HepG2 (cell line): ENCODE measurements at regions not wholly inside any gene's neighbourhood (a gene's known extent, or its start where the extent isn't known, plus 50 kb on each side); places are given as distances from the start of the nearest gene placed in this dataset.

ENCODE experiments used
- CC2D1A ChIP-seq: sonication (generic); formaldehyde crosslinking; IDR thresholded peaks from 2 replicates; pipeline ENCODE4 v1.8.1; 2023; ENCODE audit warnings: mild to moderate bottlenecking, missing genetic modification reagents
- SP1 ChIP-seq, 2 experiments: fragments of 450-650 bp in 1 of 2; sonication (generic) in 1 of 2; formaldehyde crosslinking in 1 of 2; IDR thresholded peaks; 2 replicates each; pipeline versions ENCODE4 v1.4.0 to v1.6.1; 2016 to 2020; ENCODE audit warnings: missing genetic modification reagents in 1 of 2

GRCh38 chr11:88039476-88040147 is 135.6 kb downstream of the RAB38 start:
- no peak for TF ChIP-seq CC2D1A (CRISPR knock-in tag)
- TF ChIP-seq SP1 (IDR thresholded peaks at IDR 0.05) = no peak
- no peak for TF ChIP-seq SP1 (CRISPR knock-in tag; IDR thresholded peaks at IDR 0.05)
